Esophagus (tissue), 2 donors: ENCODE measurements at regions not wholly inside any gene's neighbourhood (a gene's known extent, or its start where the extent isn't known, plus 50 kb on each side); places are given as distances from the start of the nearest gene placed in this dataset.

ENCODE experiments used
- H3K27ac ChIP-seq, 2 donors: one replicate each; pipeline ENCODE4 v1.5.1; 2013; ENCODE audit warnings: low read depth in 2 of 2, mild to moderate bottlenecking in 2 of 2, inconsistent platforms in 1 of 2, low read length in 1 of 2, moderate library complexity in 1 of 2
- H3K27me3 ChIP-seq, 2 donors: one replicate each; pipeline ENCODE4 v1.6.1; 2013; ENCODE audit warnings: low read length in 2 of 2, control low read depth in 1 of 2, mild to moderate bottlenecking in 1 of 2; ENCODE audit not compliant: insufficient read depth in 2 of 2, control insufficient read depth in 1 of 2
- H3K36me3 ChIP-seq, 2 donors: one replicate each; pipeline ENCODE4 v1.6.1; 2013; ENCODE audit warnings: low read length in 1 of 2; ENCODE audit not compliant: control insufficient read depth in 2 of 2, insufficient read depth in 2 of 2
- H3K4me1 ChIP-seq, 2 donors: one replicate each; pipeline ENCODE4 v1.6.1; 2013; ENCODE audit warnings: low read length in 1 of 2; ENCODE audit not compliant: control insufficient read depth in 2 of 2, insufficient read depth in 2 of 2
- H3K4me3 ChIP-seq, 2 donors: one replicate each; pipeline ENCODE4 v1.5.1; 2013; ENCODE audit warnings: low read length in 2 of 2, mild to moderate bottlenecking in 2 of 2, low read depth in 1 of 2, moderate library complexity in 1 of 2
- H3K9me3 ChIP-seq, 2 donors: one replicate each; pipeline ENCODE4 v1.6.1; 2013; ENCODE audit warnings: mild to moderate bottlenecking in 2 of 2, low read depth in 1 of 2, low read length in 1 of 2, moderate library complexity in 1 of 2; ENCODE audit not compliant: control insufficient read depth in 2 of 2, insufficient read depth in 1 of 2
- WGBS, 2 donors: extraction: QIAGEN DNeasy Blood & Tissue Kit; methylation state at CpG; one replicate each; pipeline ENCODE4 v1.1.7; 2013; 5-methylcytosine and 5-hydroxymethylcytosine counted together
- donor health status: healthy with polysubstance abuse.
- donor health status: Bipolar disorder and iron deficiency.

DNA sequence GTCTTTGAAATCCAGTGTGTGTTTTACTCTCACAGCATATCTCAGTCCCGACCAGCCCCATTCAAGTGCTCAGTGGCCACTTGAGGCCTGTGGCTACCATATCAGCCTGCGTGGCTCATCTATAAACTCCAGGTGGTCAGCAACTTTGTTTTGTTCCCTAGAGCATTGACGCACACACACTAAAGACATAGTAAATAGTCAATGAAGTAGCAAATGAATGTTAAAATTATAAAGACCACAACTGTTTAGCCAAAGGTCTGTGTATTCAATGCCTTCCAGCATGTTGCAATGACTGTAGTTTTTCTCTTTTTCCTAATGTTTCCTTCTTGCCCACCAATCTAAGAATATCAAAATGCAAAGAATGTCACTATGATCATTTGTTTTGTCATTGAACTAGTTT, 238.2 kb upstream of the ZNF217 start:
- no peak overlapping the region for H3K27ac ChIP-seq
- 96 to 97% methylated on average over 3 of the region's 3 CpGs for WGBS, 2 donors
- H3K27me3 ChIP-seq: no peaks in the 10 kb centered on the region
- H3K36me3 ChIP-seq: no peaks in the 10 kb centered on the region
- H3K4me1 ChIP-seq: no peaks in the 10 kb centered on the region
- H3K9me3 ChIP-seq: no peaks in the 10 kb centered on the region
- no peak overlapping the region for H3K4me3 ChIP-seq

DNA sequence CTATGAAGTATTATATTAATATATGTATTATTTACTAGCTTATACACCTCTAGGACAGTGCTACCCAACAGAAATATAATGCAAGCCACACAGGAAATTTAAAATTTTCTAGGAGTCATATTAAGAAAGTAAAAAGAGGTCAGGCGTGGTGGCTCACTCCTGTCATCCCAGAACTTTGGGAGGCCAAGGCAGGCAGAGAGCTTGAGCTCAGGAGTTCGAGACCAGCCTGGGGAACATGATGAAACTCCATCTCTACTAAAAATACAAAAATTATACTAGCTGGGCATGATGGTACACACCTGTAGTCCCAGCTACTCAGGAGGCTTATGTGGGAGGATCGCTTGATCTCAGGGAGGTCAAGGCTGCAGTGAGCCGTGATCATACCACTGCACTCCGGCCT, 237.6 kb upstream of the ZNF217 start:
- no peaks in the 10 kb centered on the region for H3K4me1 ChIP-seq
- H3K27ac ChIP-seq: no peak overlapping the region
- 96 to 98% methylated on average over 5 of the region's 5 CpGs for WGBS, 2 donors
- H3K4me3 ChIP-seq: no peak overlapping the region
- H3K36me3 ChIP-seq: no peaks in the 10 kb centered on the region
- no peaks in the 10 kb centered on the region for H3K9me3 ChIP-seq
- no peaks in the 10 kb centered on the region for H3K27me3 ChIP-seq

GRCh38 chr20:53829724-53830521, 236.3 kb upstream of the ZNF217 start:
- no peaks in the 10 kb centered on the region for H3K36me3 ChIP-seq
- 11 to 21% methylated on average over 5 of the region's 5 CpGs for WGBS, 2 donors
- no peaks in the 10 kb centered on the region for H3K9me3 ChIP-seq
- H3K27ac ChIP-seq: peak overlapping the region in 1 of 2 donors; percentile 88
- H3K4me3 ChIP-seq: no peak overlapping the region
- no peaks in the 10 kb centered on the region for H3K4me1 ChIP-seq
- H3K27me3 ChIP-seq: no peaks in the 10 kb centered on the region

- Histone ChIP-seq H3K4me1 (no peaks in the 10 kb centered on the region), H3K36me3 (no peaks in the 10 kb centered on the region), H3K4me3 (peak overlapping the region in 1 of 2 donors; percentile 7), H3K27ac (peak overlapping the region; percentile 67 to 88), H3K9me3 (no peaks in the 10 kb centered on the region), H3K27me3 (no peaks in the 10 kb centered on the region)
- WGBS, 2 donors: 16 to 29% methylated on average over 8 of the region's 8 CpGs
Measured at GRCh38 chr20:53829255-53829723, 235.7 kb upstream of the ZNF217 start.

DNA sequence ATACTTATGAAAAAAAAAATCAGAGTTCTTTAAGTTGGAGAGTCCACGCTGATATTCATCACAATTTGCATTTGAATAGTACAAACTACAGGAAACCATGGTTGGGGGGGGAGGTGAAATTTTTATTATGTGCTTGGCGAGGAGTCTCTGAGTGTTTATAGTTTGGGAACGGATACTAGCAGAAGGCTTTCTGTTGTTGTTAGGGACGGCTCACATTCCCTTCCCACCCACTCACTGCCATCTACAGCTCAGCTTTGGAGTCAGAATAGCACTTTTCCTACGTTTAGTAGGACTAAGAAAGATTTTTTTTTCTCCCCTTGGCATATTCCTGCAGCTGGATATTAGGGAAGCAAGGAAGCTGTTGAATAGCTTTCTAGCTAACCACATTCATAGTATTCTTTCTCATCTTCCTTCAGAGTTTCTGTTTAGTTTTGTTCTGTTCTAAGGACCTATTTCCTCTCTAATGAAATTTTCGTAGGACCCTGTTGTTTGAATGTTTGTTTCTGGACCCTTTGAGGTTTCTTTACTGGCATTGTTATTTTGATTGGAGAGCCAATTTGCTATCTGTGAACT, 235.1 kb upstream of the ZNF217 start:
- 5 to 22% methylated on average over 6 of the region's 6 CpGs for WGBS, 2 donors
- H3K9me3 ChIP-seq: no peaks in the 10 kb centered on the region
- H3K4me1 ChIP-seq: no peaks in the 10 kb centered on the region

GRCh38 chr20:53828088-53828681, 234.5 kb upstream of the ZNF217 start:
- Histone ChIP-seq H3K4me1 (no peaks in the 10 kb centered on the region), H3K9me3 (no peaks in the 10 kb centered on the region), H3K36me3 (no peaks in the 10 kb centered on the region), H3K4me3 (no peak overlapping the region), H3K27ac (peak overlapping the region in 1 of 2 donors; percentile 88), H3K27me3 (no peaks in the 10 kb centered on the region)
- WGBS, 2 donors: 15 to 25% methylated on average over 5 of the region's 5 CpGs

More for the DNA sequence above, 235.1 kb upstream of the ZNF217 start:
- H3K36me3 ChIP-seq: no peaks in the 10 kb centered on the region
- peak overlapping the region in 1 of 2 donors; percentile 7 for H3K4me3 ChIP-seq
- peak overlapping the region; percentile 67 to 88 for H3K27ac ChIP-seq
- H3K27me3 ChIP-seq: no peaks in the 10 kb centered on the region

GRCh38 chr20:53827292-53828087, 233.9 kb upstream of the ZNF217 start:
- no peak overlapping the region for H3K4me3 ChIP-seq
- no peak overlapping the region for H3K27ac ChIP-seq
- H3K27me3 ChIP-seq: no peaks in the 10 kb centered on the region
- WGBS, 2 donors: 63 to 65% methylated on average over 4 of the region's 4 CpGs
- no peaks in the 10 kb centered on the region for H3K9me3 ChIP-seq
- no peaks in the 10 kb centered on the region for H3K36me3 ChIP-seq
- H3K4me1 ChIP-seq: no peaks in the 10 kb centered on the region

- no peak overlapping the region for H3K4me3 ChIP-seq
- no peaks in the 10 kb centered on the region for H3K27me3 ChIP-seq
- H3K4me1 ChIP-seq: no peaks in the 10 kb centered on the region
- H3K9me3 ChIP-seq: no peaks in the 10 kb centered on the region
- H3K36me3 ChIP-seq: no peaks in the 10 kb centered on the region
- no peak overlapping the region for H3K27ac ChIP-seq
- 88 to 93% methylated on average over 5 of the region's 5 CpGs for WGBS, 2 donors
Measured at GRCh38 chr20:53826597-53827291, 233.1 kb upstream of the ZNF217 start.

- no peak overlapping the region for H3K27ac ChIP-seq
- no peak overlapping the region for H3K4me3 ChIP-seq
- WGBS, 2 donors: 80 to 85% methylated on average over 2 of the region's 2 CpGs
Measured at GRCh38 chr20:53826090-53826489, 232.5 kb upstream of the ZNF217 start.

More at GRCh38 chr20:53826090-53826489, 232.5 kb upstream of the ZNF217 start:
- Histone ChIP-seq H3K27me3 (no peaks in the 10 kb centered on the region), H3K9me3 (no peaks in the 10 kb centered on the region), H3K36me3 (no peaks in the 10 kb centered on the region), H3K4me1 (no peaks in the 10 kb centered on the region)
